MCF 10A (cell line): ENCODE measurements at regions not wholly inside any gene's neighbourhood (a gene's known extent, or its start where the extent isn't known, plus 50 kb on each side); places are given as distances from the start of the nearest gene placed in this dataset.

Experiments used
- BruUV-seq: library from RNA; stranded (reverse); fragments of 400-500 nt; replicated peaks from 2 replicates; lab custom pipeline; 2021; lab: Mats Ljungman, UMichigan
- CTCF ChIA-PET: fragments of 300-600 bp; sonication (Branson Sonifier 250); formaldehyde crosslinking; extraction: SDS; loops from one replicate; lab custom pipeline; 2021; ENCODE audit warnings: antibody characterized with exemption, inconsistent platforms; lab: Yijun Ruan, JAX
- POLR2A ChIA-PET: fragments of 300-600, 350-650 bp; sonication (Branson Sonifier 250); formaldehyde crosslinking; extraction: SDS; loops from one replicate; lab custom pipeline; 2020; ENCODE audit warnings: antibody characterized with exemption, inconsistent platforms; lab: Yijun Ruan, JAX
- DNase-seq: peaks from one replicate; pipeline ENCODE4 v3.0.0-alpha.2; 2018; ENCODE audit not compliant: unreplicated experiment
- H3K27ac Mint-ChIP-seq: one replicate; pipeline ENCODE4 v1.8.0; 2022; ENCODE audit warnings: mild to moderate bottlenecking, low read depth, mixed read lengths; ENCODE audit not compliant: unreplicated experiment
- H3K27me3 Mint-ChIP-seq: one replicate; pipeline ENCODE4 v1.8.0; 2022; ENCODE audit warnings: mixed read lengths; ENCODE audit not compliant: insufficient read depth, unreplicated experiment
- H3K36me3 Mint-ChIP-seq: one replicate; pipeline ENCODE4 v1.8.0; 2022; ENCODE audit warnings: mild to moderate bottlenecking, moderate library complexity, mixed read lengths; ENCODE audit not compliant: insufficient read depth, unreplicated experiment
- H3K4me1 Mint-ChIP-seq: one replicate; pipeline ENCODE4 v1.8.0; 2022; ENCODE audit warnings: mixed read lengths; ENCODE audit not compliant: insufficient read depth, unreplicated experiment
- H3K4me3 Mint-ChIP-seq: one replicate; pipeline ENCODE4 v1.8.0; 2022; ENCODE audit warnings: mild to moderate bottlenecking, moderate library complexity, mixed read lengths; ENCODE audit not compliant: unreplicated experiment
- H3K9me3 Mint-ChIP-seq: one replicate; pipeline ENCODE4 v1.8.0; 2022; ENCODE audit warnings: mixed read lengths; ENCODE audit not compliant: unreplicated experiment
- CTCF ChIP-seq: fragments of 200-600 bp; IDR thresholded peaks from one replicate; pipeline ENCODE4 v1.8.0; 2022; ENCODE audit warnings: antibody characterized with exemption, mild to moderate bottlenecking; ENCODE audit not compliant: unreplicated experiment
- intact Hi-C: fragments of 100-400 bp; cut with micrococcal nuclease; formaldehyde crosslinking; loops from 2 replicates; pipeline ENCODE4 v1.14.1; 2022

GRCh38 chr1:182111496-182111895 is 50.0 kb upstream of the ZNF648 start:
- POLR2A ChIA-PET, result no interaction called here
- H3K9me3 Mint-ChIP-seq, result peaks cover 12% of the 10 kb centered on the region
- no peak overlapping the region for H3K27ac Mint-ChIP-seq
- H3K4me3 Mint-ChIP-seq, result no peak overlapping the region
- TF ChIP-seq CTCF, result no peak
- peaks cover 14% of the 10 kb centered on the region for H3K4me1 Mint-ChIP-seq
- intact Hi-C loops, result no loop called here
- BruUV-seq, result no TSS peak
- H3K36me3 Mint-ChIP-seq, result no peaks in the 10 kb centered on the region
- DNase-seq, result peak; percentile 83
- CTCF ChIA-PET, result interaction anchor here (0.6 to 2.1 kb wide), 4 partner anchors 20 to 285 kb away, joined by 3 to 5 read pairs (median 4); no protein-coding TSS in a partner anchor
- H3K27me3 Mint-ChIP-seq, result no peaks in the 10 kb centered on the region
